ENCODE measurements at regions not wholly inside any gene's neighbourhood (a gene's known extent, or its start where the extent isn't known, plus 50 kb on each side); places are given as distances from the start of the nearest gene placed in this dataset.

- Histone ChIP-seq H3K4me3 (no peak overlapping the region), H3K4me1 (no peaks in the 10 kb centered on the region), H3K9me3 (no peaks in the 10 kb centered on the region), H3K27ac (no peak overlapping the region), H3K27me3 (no peaks in the 10 kb centered on the region), H3K36me3 (replicated peaks in 1 of 2; ENCODE audit: insufficient read depth in 1 of 2, low read depth in 2 of 2) (no peaks in the 10 kb centered on the region)
- ATAC-seq = no peak
- TF ChIP-seq CTCF (IDR thresholded peaks at IDR 0.05) (no peak), POLR2A (IDR thresholded peaks at IDR 0.05) (no peak)
- WGBS, 2 donors = 79 to 84% methylated on average over 9 of the region's 9 CpGs
- no peak for DNase-seq
- intact Hi-C loops (cut with DNase I) = no loop called here
Measured at GRCh38 chr10:131500181-131500580, 188.7 kb upstream of the TCERG1L start.

- Histone ChIP-seq H3K27ac (no peak overlapping the region), H3K36me3 (replicated peaks in 1 of 2; ENCODE audit: insufficient read depth in 1 of 2, low read depth in 2 of 2) (no peaks in the 10 kb centered on the region), H3K27me3 (no peaks in the 10 kb centered on the region), H3K4me3 (no peak overlapping the region), H3K9me3 (no peaks in the 10 kb centered on the region), H3K4me1 (no peaks in the 10 kb centered on the region)
- DNase-seq (no peak), ATAC-seq (no peak)
- 80% methylated on average over 5 of the region's 5 CpGs for WGBS, 2 donors
- intact Hi-C loops (cut with DNase I) = no loop called here
- TF ChIP-seq CTCF (IDR thresholded peaks at IDR 0.05) (no peak), POLR2A (IDR thresholded peaks at IDR 0.05) (no peak)
Measured at GRCh38 chr10:131500892-131501291, 189.4 kb upstream of the TCERG1L start.

GRCh38 chr10:131503992-131504391, 192.5 kb upstream of the TCERG1L start:
- Histone ChIP-seq H3K4me1 (no peaks in the 10 kb centered on the region), H3K27ac (no peak overlapping the region), H3K27me3 (no peaks in the 10 kb centered on the region), H3K9me3 (no peaks in the 10 kb centered on the region), H3K36me3 (replicated peaks in 1 of 2; ENCODE audit: insufficient read depth in 1 of 2, low read depth in 2 of 2) (no peaks in the 10 kb centered on the region), H3K4me3 (no peak overlapping the region)
- ATAC-seq (no peak), DNase-seq (no peak)
- WGBS, 2 donors = 67 to 81% methylated on average over 2 of the region's 2 CpGs
- no peak for TF ChIP-seq CTCF (IDR thresholded peaks at IDR 0.05)
- no peak for TF ChIP-seq POLR2A (IDR thresholded peaks at IDR 0.05)
- intact Hi-C loops (cut with DNase I) = no loop called here

- Histone ChIP-seq H3K4me1 (no peaks in the 10 kb centered on the region), H3K27me3 (no peaks in the 10 kb centered on the region), H3K4me3 (no peak overlapping the region), H3K36me3 (replicated peaks in 1 of 2; ENCODE audit: insufficient read depth in 1 of 2, low read depth in 2 of 2) (no peaks in the 10 kb centered on the region), H3K9me3 (peaks cover 0 to 7% (median 0%) of the 10 kb centered on the region in 3 donors), H3K27ac (no peak overlapping the region)
- 78 to 84% methylated on average over 9 of the region's 9 CpGs for WGBS, 2 donors
- DNase-seq (no peak), ATAC-seq (no peak)
- intact Hi-C loops (cut with DNase I) = no loop called here
- no peak for TF ChIP-seq POLR2A (IDR thresholded peaks at IDR 0.05)
- no peak for TF ChIP-seq CTCF (IDR thresholded peaks at IDR 0.05)
Measured at GRCh38 chr10:131511391-131511790, 199.9 kb upstream of the TCERG1L start.

- H3K27ac ChIP-seq = no peak overlapping the region
- ATAC-seq (no peak), DNase-seq (no peak)
- intact Hi-C loops (cut with DNase I) = no loop called here
- H3K27me3 ChIP-seq = no peaks in the 10 kb centered on the region
- H3K4me1 ChIP-seq = no peaks in the 10 kb centered on the region
- H3K9me3 ChIP-seq = peaks cover 0 to 7% (median 0%) of the 10 kb centered on the region in 3 donors
- TF ChIP-seq CTCF (IDR thresholded peaks at IDR 0.05) (no peak), POLR2A (IDR thresholded peaks at IDR 0.05) (no peak)
- 70 to 74% methylated on average over 5 to 7 of the region's 7 CpGs for WGBS, 2 donors
- H3K4me3 ChIP-seq = no peak overlapping the region
- H3K36me3 ChIP-seq (replicated peaks in 1 of 2; ENCODE audit: insufficient read depth in 1 of 2, low read depth in 2 of 2) = no peaks in the 10 kb centered on the region
Measured at GRCh38 chr10:131512852-131513251, 201.3 kb upstream of the TCERG1L start.

Data from body of pancreas (tissue), 4 donors.